Prostate gland (tissue), 2 donors: ENCODE measurements at regions not wholly inside any gene's neighbourhood (a gene's known extent, or its start where the extent isn't known, plus 50 kb on each side); places are given as distances from the start of the nearest gene placed in this dataset.

Experiments
- CTCF ChIP-seq, 4 experiments: fragments of 200-600 bp in 2 of 4; fragments of 450-650 bp in 2 of 4; sonication (generic) in 2 of 4; IDR thresholded peaks; 1 replicate in 3 of 4; 2 replicates in 1 of 4; pipeline ENCODE4 v1.5.1; 2016 to 2019; ENCODE audit warnings: antibody characterized with exemption in 4 of 4, mild to moderate bottlenecking in 2 of 4, moderate library complexity in 2 of 4
- POLR2A ChIP-seq: fragments of 450-650 bp; IDR thresholded peaks from one replicate; pipeline ENCODE4 v1.6.1; 2016; ENCODE audit warnings: antibody characterized with exemption, mild to moderate bottlenecking
- POLR2AphosphoS5 ChIP-seq: sonication (generic); formaldehyde crosslinking; IDR thresholded peaks from one replicate; pipeline ENCODE4 v1.6.1; 2017; ENCODE audit warnings: antibody characterized with exemption

GRCh38 chr2:19503915-19504314 lies 145.5 kb upstream of the OSR1 start:
- TF ChIP-seq CTCF (IDR thresholded peaks at IDR 0.05) (no peak), POLR2AphosphoS5 (no peak), POLR2A (no peak)
